CD4-positive, alpha-beta T cell treated with Interleukin-1 beta for 1 hour (primary cell): ENCODE measurements at regions not wholly inside any gene's neighbourhood (a gene's known extent, or its start where the extent isn't known, plus 50 kb on each side); places are given as distances from the start of the nearest gene placed in this dataset.

Source experiments
- DNase-seq, 2 donors: peaks; one replicate each; pipeline ENCODE4 v3.0.0-alpha.2; 2020 to 2022

DNA sequence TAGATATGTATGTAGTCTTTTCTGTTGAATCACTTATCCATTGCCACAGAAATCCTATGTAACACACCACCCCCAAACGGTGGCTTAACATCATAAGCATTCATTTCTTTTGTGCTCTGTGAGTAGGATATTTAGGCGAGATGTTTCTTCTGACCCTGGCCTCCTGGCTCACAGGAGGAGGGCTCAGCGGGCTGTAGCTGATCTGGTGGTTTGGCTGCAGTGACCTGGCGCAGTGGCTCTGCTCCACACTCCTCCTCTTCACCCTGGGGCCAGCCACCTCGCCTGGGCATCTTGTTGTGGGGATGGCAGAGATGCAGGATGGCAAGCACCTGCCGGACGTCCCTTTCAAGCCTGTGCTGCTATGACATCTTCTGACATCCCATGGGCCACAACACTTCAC, 147.1 kb upstream of the IRS2 start:
- DNase-seq = no peak

DNA sequence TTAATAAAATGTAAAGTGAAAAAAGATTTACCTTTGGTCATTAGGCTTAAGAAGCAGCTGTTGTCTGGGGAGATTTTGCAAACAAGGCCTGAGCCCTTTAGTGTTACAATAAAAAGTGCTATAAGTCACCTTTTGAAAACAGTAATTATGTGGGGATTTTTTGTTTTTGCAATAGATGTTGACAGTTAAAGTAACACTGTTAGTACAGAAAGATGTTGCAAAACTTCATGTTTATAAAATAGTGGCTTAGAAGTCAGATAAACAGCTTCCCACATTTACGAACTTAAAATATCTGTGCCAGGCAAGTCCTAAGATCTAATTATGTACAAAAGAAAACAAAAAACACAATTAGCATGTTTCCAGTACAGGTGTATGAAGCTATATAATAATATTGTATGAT, 138.0 kb upstream of the IRS2 start:
- no peak for DNase-seq

DNA sequence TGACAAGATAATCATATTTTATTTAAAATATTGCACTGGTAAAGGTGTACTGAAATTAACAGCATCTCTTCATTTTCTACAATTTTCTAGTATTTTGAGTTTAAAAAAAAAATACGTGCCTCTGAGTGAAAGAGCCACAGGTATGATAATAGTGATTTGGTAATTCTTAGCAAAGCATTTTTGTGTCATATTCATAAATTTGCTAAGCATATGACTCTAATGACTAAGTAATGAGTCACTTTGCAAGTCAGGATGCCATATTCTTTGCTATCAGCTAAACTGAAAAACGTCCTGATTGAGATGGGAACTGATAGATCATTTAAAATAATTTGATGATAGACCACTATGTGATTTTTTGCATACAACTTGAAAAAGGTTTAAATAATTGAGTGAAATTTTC, 136.1 kb upstream of the IRS2 start:
- no peak for DNase-seq

DNA sequence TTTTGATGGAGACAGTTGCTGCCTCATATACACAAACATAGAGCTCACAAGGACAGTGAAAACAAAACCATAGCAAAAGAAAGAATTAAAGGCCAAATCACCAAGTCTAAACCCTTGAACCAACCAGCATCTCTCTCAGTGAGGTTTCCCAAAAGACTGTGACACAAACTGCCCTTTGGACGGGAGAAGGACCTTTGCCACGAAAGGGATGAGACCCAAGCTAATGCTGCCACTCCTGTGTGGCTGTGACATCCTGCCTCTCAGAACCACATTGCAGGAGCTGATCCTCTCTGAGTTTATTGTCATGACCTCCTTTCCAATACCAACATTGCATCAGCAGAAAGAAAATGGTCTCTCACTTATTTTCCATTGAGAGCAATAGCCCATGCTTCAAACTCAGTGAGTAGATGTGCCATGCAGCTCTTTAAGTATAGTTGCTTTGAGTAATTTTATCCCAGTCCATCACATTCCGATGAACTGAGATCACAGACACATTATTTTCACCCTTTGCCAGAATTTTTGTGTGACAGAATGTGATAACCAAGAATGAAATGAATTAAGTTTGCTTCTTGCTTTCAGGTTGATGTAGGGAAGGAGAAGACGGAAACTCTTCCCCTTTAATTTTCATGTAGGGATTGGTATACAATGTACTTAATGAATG, 133.5 kb upstream of the IRS2 start:
- DNase-seq = no peak

- DNase-seq = no peak
Observed at GRCh38 chr13:109918179-109918711, 131.9 kb upstream of the IRS2 start.

DNA sequence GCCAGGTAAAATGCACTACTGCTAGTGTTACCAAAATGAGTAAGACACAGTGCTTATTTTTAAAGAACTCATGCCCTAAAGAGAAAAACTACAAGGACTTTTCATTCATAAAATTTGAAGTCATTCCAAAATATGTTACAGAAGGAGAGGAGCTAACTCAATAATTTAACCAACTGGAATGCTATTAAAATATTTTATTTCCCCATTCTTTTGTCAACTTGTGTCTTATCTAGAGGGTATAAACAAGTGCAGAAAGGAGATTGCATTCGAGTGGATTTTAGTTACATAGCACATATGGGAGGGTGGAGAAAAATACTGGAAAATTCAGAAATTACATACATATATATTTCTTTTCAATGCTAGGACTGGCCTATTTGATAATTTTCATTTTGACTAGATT, 131.0 kb upstream of the IRS2 start:
- no peak for DNase-seq

- no peak for DNase-seq
Observed at GRCh38 chr13:109913936-109914510, 127.6 kb upstream of the IRS2 start.

- DNase-seq = no peak
Observed at GRCh38 chr13:109913186-109913585, 126.8 kb upstream of the IRS2 start.

DNA sequence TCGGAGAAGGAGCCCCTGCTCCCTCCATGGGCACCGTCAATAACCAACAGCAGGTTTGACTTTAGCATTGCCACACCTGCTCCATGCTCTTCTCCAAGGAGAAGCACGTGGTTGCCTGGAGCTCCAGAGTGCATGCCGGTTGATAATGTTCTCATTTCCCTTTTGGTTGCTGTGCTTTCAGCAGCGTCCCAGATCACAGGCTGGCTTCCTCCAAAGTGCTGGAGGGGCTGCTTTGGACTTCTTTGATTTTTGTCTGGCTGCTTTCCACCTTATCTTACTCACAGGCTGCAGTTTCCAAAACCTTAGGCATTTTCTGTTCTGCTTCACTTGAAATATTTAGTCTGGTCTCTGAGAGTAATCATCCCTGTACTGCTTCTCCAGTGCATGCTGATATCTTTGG, 123.8 kb upstream of the IRS2 start:
- no peak for DNase-seq

GRCh38 chr13:109906976-109907375, 120.6 kb upstream of the IRS2 start:
- no peak for DNase-seq

DNA sequence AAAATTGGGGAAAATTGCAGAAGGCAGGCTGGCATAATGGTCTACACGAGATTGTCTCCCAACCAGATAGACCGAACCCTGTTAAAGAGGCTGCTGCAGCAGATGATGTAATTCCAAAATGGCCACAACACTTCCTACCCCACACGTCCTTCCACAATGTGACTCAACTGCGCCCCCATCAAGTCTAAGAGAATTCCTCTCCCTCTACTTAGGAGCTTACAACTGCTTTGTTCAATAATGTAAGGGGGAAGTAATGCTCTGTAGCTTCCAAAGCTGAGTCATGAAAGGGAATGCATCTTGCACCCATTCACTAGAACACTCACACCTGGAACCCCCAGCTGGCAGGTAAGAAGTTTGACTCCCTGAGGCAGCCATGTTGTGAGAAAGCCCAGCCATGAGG, 117.8 kb upstream of the IRS2 start:
- DNase-seq = no peak

- DNase-seq = no peak
Observed at GRCh38 chr13:109900741-109901140, 114.4 kb upstream of the IRS2 start.

DNA sequence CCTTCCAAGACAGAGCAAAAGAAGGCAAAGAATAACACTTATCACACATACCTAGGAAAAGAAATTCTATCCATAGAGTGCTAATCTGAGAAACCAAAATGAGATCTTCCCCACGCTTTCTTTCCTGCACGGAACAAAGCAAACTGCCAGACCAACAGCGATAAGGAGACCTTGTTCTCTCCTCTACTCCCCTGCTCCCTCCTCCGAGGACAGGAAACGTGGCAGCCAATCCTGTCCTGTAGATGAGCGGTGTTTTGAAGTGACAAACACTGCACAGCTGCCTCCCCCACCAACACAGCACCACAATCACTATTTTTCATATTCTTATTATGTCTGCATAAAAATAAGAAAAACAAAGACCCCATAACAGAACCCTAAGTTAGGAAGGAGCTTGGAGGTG, 113.9 kb upstream of the IRS2 start:
- DNase-seq = no peak

DNA sequence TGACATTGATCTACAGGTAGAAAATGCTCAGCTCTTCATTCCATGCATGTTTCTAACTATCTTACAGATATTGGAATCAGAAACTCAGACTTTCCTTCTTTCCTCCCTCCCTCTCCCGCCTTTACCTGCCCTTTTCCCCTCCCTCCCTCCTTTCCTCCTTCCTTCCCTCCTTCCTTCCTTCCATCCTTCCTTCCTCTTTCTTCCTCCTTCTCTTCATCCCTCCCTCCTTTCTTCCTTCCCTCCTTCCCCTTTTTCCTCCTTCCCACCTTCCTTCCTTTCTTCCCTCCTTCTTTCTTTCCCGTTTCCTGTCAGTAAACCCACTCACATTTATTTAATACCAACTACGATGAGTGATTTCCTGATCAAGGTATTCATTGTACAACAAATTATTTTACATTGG, 113.4 kb upstream of the IRS2 start:
- DNase-seq = no peak

DNA sequence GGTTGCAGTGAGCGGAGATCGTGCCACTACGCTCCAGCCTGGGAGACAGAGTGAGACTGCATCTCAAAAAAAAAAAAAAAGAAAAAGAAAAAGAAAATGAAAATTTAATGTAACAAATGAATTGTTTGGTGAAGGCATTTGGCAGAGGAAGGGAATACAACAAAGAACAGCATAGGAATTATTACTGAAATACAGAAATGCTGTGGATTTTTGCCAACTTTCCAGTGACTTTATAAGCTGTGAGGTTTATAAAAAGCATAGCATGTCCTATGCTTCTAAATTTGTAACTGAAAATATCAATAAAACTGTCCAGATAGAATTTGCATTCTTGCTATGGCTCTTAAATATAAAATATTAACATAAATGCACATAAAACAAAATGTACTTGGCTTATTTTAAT, 112.9 kb upstream of the IRS2 start:
- DNase-seq = no peak

DNA sequence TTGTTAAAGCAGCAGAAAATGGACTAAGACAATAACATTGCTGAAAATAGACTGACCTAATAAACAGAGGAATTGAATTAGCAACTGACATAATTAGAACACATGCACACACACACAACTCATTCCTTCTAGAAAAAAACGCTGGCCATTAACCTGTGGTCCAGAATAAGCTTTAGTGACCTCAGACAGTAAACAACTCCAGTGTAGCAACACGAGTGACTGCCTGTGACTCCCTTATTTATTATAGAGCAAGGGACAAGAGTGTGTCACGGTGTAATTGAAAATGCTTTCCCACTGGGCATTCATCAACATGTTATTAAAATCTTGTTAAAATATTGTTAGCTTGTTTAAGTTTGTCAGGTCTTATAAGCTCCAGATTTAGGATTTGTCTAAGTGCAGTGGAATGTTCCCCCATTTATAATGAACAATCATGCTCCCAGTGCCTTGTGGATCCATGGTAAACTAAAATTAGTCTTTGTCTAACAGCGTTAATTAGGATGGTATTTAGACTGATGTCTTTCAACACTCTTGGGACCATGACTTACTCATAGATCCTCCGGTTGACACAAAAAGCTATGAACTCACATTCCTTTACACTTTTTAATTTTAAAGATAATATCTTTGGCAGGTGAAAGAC, 111.7 kb upstream of the IRS2 start:
- DNase-seq = no peak

- no peak for DNase-seq
Observed at GRCh38 chr13:109892101-109892500, 105.7 kb upstream of the IRS2 start.

DNA sequence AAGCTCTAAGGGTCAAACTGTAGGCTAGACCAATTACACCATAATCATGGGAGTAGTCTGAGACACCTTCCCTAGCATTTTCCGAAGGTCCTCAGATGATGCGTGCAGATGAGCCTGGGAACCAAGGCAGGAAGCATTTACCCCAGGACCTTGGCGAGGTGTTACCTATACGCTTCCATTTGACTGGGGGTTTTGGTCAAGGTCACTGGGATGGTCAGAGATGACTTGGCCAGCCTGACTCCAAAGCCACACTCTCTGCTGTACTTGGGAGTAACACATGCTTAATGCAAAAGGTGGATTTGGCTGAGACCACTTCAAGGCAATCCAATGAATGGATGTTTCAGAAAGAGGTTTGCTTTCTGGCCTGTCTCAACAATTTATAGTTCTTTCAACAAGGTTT, 98.9 kb upstream of the IRS2 start:
- DNase-seq = no peak

- no peak for DNase-seq
Observed at GRCh38 chr13:109884462-109884861, 98.1 kb upstream of the IRS2 start.

- DNase-seq = no peak
Observed at GRCh38 chr13:109883181-109884180, 97.1 kb upstream of the IRS2 start.

DNA sequence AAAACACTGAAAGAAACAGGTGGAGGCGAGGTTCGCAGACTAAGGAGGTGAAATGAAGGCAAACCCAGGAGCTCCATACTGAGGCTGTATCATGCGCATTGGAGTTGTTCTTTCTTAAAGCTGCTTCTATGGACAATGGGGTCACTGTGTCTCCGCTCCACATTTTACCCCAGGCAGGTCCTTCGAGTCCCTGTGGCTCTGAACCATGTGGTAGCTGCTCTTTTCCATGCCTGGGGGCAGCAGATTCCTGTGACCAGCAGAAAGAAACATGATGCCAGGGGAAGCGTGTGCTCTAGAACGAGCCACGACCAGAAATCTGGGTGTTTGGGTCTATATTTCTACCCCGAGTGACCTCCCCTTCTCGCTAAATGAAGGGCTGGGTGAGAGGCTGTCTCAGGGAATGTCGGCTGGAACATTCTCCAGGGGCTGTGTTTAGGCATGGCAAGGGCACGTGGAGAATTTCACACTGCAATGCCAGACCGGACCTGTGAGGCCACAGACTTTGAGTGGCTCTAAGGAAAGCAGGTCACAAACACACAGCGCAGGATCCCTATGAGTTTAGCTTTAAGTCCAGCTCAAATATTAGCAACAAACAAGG, 95.7 kb upstream of the IRS2 start:
- no peak for DNase-seq

DNA sequence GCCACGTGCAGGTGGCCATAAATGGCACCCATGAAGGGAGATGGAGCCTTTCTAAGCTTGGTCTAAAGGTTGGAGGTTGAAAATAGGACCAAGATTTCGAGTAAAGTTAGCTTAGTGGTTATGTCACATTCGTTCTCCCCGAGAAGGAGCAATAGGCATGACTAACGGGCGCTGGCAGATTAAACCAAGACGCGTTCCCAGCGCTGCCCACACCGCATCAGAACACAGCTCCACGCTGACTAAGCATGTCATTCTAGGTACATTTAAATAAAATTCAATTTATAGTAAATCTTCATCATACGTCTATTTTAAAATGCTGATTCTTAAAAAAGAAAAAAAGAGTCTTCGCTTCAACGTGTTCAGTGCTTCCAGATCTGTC, 95.0 kb upstream of the IRS2 start:
- no peak for DNase-seq
